ENCODE measurements at regions not wholly inside any gene's neighbourhood (a gene's known extent, or its start where the extent isn't known, plus 50 kb on each side); places are given as distances from the start of the nearest gene placed in this dataset.

DNA sequence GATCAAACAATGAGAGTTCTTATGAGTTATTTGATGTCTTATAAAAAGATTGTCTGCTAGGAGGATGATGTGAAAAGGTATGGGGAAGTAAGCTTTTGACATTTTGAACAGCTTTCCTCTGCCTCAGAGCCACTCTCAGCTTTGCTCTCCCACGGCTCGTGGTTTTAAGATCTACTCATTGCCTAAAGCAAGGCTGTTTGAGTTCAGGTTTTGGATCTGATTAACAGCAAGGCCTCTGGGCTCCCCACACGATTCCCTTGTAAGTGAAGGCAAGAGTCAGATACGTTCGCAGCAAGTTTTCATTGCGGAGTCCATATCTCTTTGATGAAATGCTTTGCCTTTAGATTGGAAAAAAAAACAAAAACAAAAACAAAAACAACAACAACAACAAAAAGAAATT, 515.0 kb upstream of the SALL1 start:
- peaks cover 7% of the 10 kb centered on the region for H3K4me1 Mint-ChIP-seq (ENCODE audit: low read depth)
- H3K27ac Mint-ChIP-seq: no peak overlapping the region
- DNase-seq (ENCODE audit: low spot score, unreplicated experiment): no peak
- H3K9me3 Mint-ChIP-seq (ENCODE audit: low read depth): no peaks in the 10 kb centered on the region
- no peak for TF ChIP-seq CTCF (IDR thresholded peaks at IDR 0.05; ENCODE audit: unreplicated experiment)
- H3K4me3 Mint-ChIP-seq (ENCODE audit: low read depth): no peak overlapping the region
- H3K27me3 Mint-ChIP-seq: peaks cover 33% of the 10 kb centered on the region
- H3K36me3 Mint-ChIP-seq (ENCODE audit: insufficient read depth): no peaks in the 10 kb centered on the region

- Mint-ChIP-seq H3K27ac (no peak overlapping the region), H3K4me1 (ENCODE audit: low read depth) (peaks cover 7% of the 10 kb centered on the region), H3K27me3 (peaks cover 28% of the 10 kb centered on the region), H3K36me3 (ENCODE audit: insufficient read depth) (no peaks in the 10 kb centered on the region), H3K9me3 (ENCODE audit: low read depth) (no peaks in the 10 kb centered on the region), H3K4me3 (ENCODE audit: low read depth) (no peak overlapping the region)
- no peak for DNase-seq (ENCODE audit: low spot score, unreplicated experiment)
- TF ChIP-seq CTCF (IDR thresholded peaks at IDR 0.05; ENCODE audit: unreplicated experiment): no peak
Observed at GRCh38 chr16:51665436-51665998, 514.4 kb upstream of the SALL1 start.

DNA sequence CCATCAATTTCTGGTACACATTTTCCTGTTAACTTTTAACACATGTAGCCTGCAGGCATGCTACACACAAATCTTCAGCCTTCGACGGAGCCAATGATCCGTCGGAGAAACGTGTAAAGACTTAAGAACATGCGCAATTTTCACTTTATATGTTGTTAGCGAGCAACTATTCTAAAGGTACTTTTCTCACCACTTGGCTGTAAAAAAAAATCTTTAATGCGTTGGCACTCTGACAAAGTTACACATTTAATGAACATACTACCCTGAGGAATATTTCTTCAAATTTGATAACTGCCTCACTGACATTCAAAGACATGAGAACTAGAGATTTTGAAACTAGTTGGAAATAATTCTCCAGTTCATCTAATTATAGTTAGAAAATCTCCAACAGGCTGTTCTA, 507.5 kb upstream of the SALL1 start:
- DNase-seq (ENCODE audit: low spot score, unreplicated experiment): no peak
- Mint-ChIP-seq H3K36me3 (ENCODE audit: insufficient read depth) (no peaks in the 10 kb centered on the region), H3K4me3 (ENCODE audit: low read depth) (no peak overlapping the region), H3K27me3 (peaks cover 7% of the 10 kb centered on the region), H3K4me1 (ENCODE audit: low read depth) (peaks cover 12% of the 10 kb centered on the region), H3K27ac (no peak overlapping the region), H3K9me3 (ENCODE audit: low read depth) (no peaks in the 10 kb centered on the region)
- no peak for TF ChIP-seq CTCF (IDR thresholded peaks at IDR 0.05; ENCODE audit: unreplicated experiment)

DNA sequence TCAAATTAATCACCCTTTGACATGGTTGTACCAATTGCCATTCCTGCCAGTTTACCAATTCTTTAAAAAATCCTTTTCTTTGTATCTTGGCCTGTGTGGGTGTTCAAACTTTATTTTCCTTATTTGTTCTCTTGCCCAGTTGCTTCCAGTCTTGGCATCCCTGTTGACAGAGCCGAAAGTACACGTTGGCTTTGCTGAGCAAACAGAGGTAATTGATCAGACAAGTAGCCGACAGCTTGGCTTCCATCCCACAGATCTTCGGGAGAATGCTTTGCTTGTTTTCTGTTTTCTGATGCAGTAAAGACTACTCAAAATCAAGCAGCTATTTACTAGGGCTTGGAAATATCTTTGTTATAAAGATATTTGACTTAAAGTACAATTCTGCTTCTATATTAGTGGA, 506.8 kb upstream of the SALL1 start:
- Mint-ChIP-seq H3K4me1 (ENCODE audit: low read depth) (peaks cover 12% of the 10 kb centered on the region), H3K27me3 (peaks cover 5% of the 10 kb centered on the region), H3K36me3 (ENCODE audit: insufficient read depth) (no peaks in the 10 kb centered on the region), H3K9me3 (ENCODE audit: low read depth) (no peaks in the 10 kb centered on the region), H3K4me3 (ENCODE audit: low read depth) (no peak overlapping the region), H3K27ac (no peak overlapping the region)
- TF ChIP-seq CTCF (IDR thresholded peaks at IDR 0.05; ENCODE audit: unreplicated experiment): no peak
- DNase-seq (ENCODE audit: low spot score, unreplicated experiment): no peak

DNA sequence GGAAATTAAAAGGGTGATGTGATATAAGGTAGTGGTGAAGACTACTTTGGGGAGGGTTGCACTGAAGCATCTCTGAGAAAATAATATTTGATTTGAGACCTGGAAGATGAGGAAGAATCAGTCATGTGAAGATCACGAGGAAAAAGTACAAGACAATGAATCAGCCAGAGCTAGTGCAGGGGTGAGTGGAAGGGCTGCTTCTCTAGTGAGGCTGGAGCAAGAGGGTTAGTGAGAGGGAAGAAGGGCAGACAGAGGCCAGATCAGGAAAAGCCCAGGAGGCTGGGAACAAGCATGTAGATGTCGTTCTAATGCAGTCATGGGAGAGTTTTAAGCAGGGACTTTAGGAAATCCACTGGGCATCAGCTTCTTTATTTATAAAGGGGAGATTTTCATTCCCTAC, 504.2 kb upstream of the SALL1 start:
- no peak for DNase-seq (ENCODE audit: low spot score, unreplicated experiment)
- no peaks in the 10 kb centered on the region for H3K9me3 Mint-ChIP-seq (ENCODE audit: low read depth)
- peaks cover 10% of the 10 kb centered on the region for H3K4me1 Mint-ChIP-seq (ENCODE audit: low read depth)
- H3K27ac Mint-ChIP-seq: no peak overlapping the region
- H3K4me3 Mint-ChIP-seq (ENCODE audit: low read depth): no peak overlapping the region
- no peaks in the 10 kb centered on the region for H3K36me3 Mint-ChIP-seq (ENCODE audit: insufficient read depth)
- no peak for TF ChIP-seq CTCF (IDR thresholded peaks at IDR 0.05; ENCODE audit: unreplicated experiment)
- peaks cover 5% of the 10 kb centered on the region for H3K27me3 Mint-ChIP-seq
